GM12891 (cell line): ENCODE measurements at regions not wholly inside any gene's neighbourhood (a gene's known extent, or its start where the extent isn't known, plus 50 kb on each side); places are given as distances from the start of the nearest gene placed in this dataset.

Experiments used
- POLR2A ChIP-seq: IDR thresholded peaks from 2 replicates; pipeline ENCODE4 v1.6.1; 2011; ENCODE audit warnings: low read depth, low read length, control low read depth
- POLR2AphosphoS5 ChIP-seq: IDR thresholded peaks from 2 replicates; pipeline ENCODE4 v1.6.1; 2011; ENCODE audit warnings: low read depth, low read length, control low read depth
- TAF1 ChIP-seq: IDR thresholded peaks from 2 replicates; pipeline ENCODE4 v1.6.1; 2011; ENCODE audit warnings: low read depth, low read length, control low read depth

DNA sequence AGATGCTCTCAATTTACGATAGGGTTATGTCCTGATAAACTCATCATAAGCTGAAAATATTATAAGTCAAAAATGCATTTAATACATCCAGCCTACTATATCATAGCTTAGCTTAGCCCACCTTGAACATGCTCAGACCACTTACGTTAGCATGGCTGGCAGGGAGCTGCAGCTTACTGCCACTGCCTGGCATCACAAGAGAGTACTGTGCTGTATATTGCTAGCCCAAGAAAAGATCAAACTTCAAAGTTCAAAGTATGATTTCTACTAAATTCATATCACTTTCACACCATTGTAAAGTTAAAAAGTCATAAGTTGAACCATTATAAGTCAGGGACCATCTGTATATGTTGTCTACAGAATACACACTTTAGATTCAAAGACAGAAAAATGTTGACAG, 91.6 kb downstream of the HYCC1 start:
- TF ChIP-seq POLR2A (no peak), TAF1 (no peak), POLR2AphosphoS5 (no peak)
